Fibroblast of skin of right quadriceps (primary cell): ENCODE measurements at regions not wholly inside any gene's neighbourhood (a gene's known extent, or its start where the extent isn't known, plus 50 kb on each side); places are given as distances from the start of the nearest gene placed in this dataset.

Source experiments
- DNase-seq: peaks from one replicate; pipeline ENCODE4 v3.0.0-alpha.2; 2013

GRCh38 chr5:171693412-171693811 lies 92.2 kb upstream of the SMIM23 start:
- no peak for DNase-seq

- DNase-seq, result no peak
Observed at GRCh38 chr5:171695804-171696203, 89.8 kb upstream of the SMIM23 start.

GRCh38 chr5:171697221-171698102 lies 88.2 kb upstream of the SMIM23 start:
- DNase-seq, result no peak

- DNase-seq, result no peak
Observed at GRCh38 chr5:171700318-171700912, 85.2 kb upstream of the SMIM23 start.

DNA sequence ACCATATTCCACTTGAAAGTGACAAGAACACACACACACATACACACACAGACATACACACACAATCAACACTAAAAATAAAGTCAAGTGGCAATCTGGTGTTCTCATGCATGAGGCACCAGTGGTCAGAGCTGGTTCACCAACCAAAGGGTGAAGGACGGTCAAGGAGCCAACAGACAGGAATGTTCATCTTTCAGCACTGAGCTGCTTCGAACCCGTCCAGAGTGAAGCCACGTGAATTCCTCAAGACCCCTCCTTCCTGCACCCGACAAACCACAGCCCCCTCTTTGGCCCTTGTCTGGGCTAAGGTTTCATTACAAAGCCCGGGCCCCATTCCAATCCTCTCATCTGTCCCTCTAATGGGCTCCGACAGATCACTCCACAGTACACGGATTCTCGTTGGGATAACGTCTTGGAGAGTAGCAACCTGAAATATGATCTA lies 84.5 kb upstream of the SMIM23 start:
- no peak for DNase-seq

GRCh38 chr5:171702135-171702770 lies 83.4 kb upstream of the SMIM23 start:
- DNase-seq, result no peak

DNA sequence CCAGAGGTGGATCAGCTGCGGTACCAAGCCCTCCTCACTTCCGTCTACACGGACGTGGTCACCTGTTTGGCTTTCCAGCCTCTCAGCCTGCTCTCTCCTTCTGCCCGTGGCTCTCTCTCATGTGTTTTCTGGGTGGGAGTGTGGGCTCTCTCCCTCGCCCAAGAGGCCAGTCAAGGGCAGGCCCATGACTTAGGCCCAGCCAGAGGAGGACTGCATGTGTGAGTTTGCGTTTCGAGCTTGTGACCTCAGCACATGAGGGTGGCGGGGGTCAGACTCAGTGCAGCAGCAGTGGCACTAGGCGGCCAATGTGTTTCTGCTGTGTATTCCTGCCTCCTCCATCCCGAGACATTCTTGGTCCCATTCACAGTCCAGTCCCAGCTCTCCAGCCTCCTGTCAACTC lies 82.5 kb upstream of the SMIM23 start:
- DNase-seq, result no peak

DNA sequence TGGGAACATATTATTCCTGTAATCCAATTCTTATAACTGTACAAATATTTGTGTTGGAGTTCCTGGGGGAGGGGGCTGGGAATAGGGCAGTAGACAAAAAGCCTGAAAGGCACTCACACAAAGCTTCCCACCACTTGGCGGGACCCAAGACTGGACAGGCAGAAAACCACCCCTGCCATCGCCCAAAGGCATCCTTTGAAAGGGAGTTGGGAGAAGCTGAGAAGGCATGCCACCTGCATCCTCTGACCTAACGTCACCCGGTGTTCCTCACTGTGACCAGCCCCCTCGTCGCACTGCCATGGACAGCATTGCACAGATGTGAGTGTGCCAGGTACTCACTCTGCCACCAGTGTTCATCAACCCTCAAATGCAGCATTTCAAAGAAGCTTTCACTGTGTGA lies 80.6 kb upstream of the SMIM23 start:
- no peak for DNase-seq

GRCh38 chr5:171705830-171706468 lies 79.7 kb upstream of the SMIM23 start:
- no peak for DNase-seq

GRCh38 chr5:171706736-171707441 lies 78.7 kb upstream of the SMIM23 start:
- no peak for DNase-seq

GRCh38 chr5:171707442-171707792 lies 78.2 kb upstream of the SMIM23 start:
- DNase-seq, result no peak

DNA sequence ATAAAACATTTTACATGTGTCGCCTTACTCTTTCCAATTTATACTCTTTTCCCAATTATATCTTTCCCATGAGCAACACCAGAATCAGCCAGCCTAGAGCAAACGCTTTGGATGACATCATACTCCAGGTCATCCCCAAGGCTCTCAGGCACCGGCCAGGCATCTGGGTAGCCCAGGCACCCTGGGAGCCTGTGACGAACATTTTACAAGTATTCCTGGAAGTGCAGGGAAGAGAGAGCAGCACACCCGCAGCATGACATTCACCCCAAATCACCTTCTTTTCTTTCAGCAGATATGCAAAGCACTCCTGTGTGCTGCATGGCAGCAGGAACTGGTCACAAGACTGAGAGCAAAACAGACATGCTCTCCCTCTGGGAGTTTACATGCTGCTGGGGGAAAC lies 75.7 kb upstream of the SMIM23 start:
- DNase-seq, result no peak

- DNase-seq, result no peak
Observed at GRCh38 chr5:171710451-171711024, 75.1 kb upstream of the SMIM23 start.

- no peak for DNase-seq
Observed at GRCh38 chr5:171711571-171711970, 74.0 kb upstream of the SMIM23 start.

DNA sequence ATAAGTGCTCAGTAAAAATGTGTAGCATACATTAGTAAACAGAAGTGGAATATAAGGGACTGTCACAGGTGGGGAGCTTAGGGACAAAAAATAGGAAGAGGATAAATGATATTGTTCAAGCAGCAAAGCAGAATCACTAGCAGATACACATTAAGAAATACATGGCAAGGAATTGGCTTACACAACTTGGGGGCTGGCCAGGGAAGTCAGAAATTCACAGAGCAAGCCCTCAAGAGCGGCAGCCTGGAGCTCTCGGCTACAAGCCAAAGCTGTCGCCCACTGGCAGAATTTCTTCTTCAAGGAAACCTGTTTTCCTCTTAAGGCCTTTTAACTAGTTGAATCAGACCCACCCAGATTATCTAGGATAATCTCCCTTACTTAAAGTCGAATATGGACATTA lies 73.0 kb upstream of the SMIM23 start:
- no peak for DNase-seq

DNA sequence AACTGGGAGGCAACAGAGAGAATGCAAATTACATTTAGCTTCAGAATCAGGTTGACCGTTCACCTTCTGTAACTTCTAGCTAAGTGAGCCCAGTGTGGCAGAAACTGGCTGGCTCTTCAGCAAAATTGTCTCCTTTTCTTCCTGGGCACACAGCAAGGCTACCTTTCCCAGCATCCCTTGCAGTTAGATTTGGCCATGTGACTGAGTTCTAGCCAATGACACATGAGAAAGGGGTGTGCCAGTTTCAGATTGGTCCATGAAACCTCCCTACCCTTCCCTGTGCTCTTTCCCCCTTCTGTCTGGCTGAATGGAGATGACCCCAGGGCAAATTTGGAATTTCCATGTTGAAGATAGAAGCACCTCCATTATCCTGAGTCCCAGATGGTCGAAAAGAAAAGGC lies 72.5 kb upstream of the SMIM23 start:
- DNase-seq, result no peak

GRCh38 chr5:171714261-171714660 lies 71.4 kb upstream of the SMIM23 start:
- no peak for DNase-seq

DNA sequence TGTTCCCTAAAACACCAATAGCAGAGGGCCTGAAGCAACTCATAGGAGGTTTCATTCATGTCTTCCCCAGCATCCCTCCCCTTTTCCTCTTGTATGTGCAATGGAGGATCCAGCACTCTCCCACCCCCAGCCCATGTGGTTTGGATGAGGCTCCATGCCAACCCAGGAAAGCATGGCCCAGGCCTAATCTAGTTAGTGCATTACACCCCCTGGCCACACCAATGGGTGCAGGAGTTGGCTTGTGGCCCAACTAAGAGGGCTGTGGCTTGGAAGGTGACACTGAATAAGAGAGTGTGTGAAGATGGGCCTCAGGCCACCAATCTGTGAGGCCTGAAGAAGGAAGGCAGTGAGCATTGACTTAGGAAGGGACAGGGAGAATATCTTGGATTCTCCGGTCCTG lies 70.8 kb upstream of the SMIM23 start:
- DNase-seq, result no peak

- no peak for DNase-seq
Observed at GRCh38 chr5:171715551-171715950, 70.1 kb upstream of the SMIM23 start.

- no peak for DNase-seq
Observed at GRCh38 chr5:171720086-171720485, 65.5 kb upstream of the SMIM23 start.

- DNase-seq, result no peak
Observed at GRCh38 chr5:171721464-171721863, 64.2 kb upstream of the SMIM23 start.

DNA sequence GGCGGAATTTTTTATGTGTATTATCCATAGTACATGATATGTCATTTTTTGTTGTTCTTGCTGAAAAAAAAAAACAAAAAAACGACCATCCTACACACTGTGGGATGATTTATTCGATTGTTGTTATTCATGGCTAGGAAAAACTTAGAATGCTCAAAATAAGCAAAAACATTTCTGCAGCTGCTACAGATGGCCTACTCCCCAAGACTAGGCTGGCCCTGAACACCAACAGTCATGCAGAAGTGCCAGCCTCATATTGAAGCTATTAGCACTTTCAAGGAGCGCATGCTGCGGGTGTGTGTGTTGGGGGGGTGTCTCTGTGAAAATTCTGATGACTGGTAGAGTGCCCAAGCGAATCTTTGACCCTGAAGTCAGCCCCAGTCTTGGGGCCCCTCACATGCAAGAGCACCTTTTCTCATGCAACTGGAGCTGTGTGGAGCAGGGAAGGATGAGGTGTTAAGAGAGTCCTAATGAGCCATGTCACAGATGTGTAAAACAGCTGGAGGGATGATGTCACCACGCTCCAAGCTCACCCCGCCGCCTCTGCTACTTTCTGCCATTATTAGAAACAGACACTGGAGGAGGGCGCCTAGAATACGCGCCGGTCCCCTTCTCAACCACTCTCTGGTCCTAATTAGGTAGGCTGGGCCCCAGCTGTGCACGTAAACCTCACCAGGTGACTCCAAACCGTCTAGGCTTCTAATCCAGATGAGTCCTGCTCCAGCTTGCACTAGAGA lies 61.0 kb upstream of the SMIM23 start:
- DNase-seq, result peak; percentile 17
